Kidney glomerular epithelial cell (primary cell): ENCODE measurements at regions not wholly inside any gene's neighbourhood (a gene's known extent, or its start where the extent isn't known, plus 50 kb on each side); places are given as distances from the start of the nearest gene placed in this dataset.
"Not testable (repeated sequence)": the region's sequence is repeated elsewhere in the genome, so short reads cannot be mapped to it uniquely, and the experiment has no call there.

Experiments
- DNase-seq: peaks from one replicate; lab custom pipeline; 2025; lab: John Stamatoyannopoulos, UW

- no peak for DNase-seq
These were observed 574.3 kb downstream of the COL12A1 start for GRCh38 chr6:74631564-74631963.

- no peak for DNase-seq
These were observed 579.6 kb downstream of the COL12A1 start for GRCh38 chr6:74626288-74626687.

- DNase-seq = no peak
These were observed 582.8 kb downstream of the COL12A1 start for GRCh38 chr6:74623027-74623426.

DNA sequence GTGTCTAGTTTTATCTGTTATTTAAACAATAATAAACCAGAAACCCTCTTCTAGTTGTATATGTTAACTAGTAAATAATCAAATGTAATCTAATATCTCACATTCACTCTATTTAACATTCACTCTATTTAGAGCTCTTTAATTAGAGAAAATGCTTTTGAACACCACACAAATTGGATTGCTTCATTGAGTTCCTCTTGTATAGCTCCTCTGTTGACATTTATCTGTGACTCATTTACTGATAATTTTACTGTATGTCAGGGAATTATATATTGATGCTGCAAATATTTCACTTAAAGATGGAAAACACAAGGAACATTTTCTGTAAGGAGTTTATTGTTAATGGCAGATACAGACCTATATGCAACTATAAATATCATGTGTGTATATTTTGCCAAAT is 594.6 kb downstream of the COL12A1 start:
- no peak for DNase-seq

DNA sequence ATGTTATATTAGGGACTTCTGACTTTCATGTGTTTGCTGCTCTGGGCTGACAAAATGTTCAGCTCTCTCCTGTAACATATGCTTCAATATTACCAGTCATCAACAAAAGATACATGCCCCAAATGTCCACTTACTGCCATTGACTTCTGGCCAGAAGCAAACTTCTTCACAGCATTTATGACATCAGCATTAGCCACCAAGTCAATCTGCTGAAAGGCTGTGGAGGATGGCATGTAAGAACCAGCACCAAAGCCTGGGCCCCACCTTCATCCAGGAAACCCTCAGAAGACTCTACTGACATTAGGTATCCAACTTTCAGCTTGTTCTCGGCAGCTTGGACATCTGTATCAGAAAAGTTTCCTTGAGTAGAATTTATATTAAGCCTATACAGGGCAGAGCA is 595.5 kb downstream of the COL12A1 start:
- no peak for DNase-seq

DNA sequence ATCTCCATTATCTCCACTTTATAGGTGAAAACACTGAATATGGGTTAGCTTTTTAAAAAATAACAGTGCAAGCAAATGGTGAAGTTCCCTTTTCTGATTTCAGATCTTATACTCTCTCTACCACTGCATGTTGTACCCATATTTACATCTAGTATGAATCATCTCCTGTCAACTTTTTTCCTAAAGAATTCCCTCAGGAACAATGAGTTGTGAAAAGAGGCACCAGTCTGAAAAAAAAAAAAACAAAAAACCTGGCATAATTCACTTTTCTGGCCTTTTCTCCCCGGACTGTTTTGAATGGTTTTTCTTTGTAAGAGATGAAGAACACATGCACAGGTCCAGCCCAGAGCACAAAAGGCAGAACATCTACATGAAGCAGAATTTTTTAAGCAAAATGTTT is 596.0 kb downstream of the COL12A1 start:
- no peak for DNase-seq

GRCh38 chr6:74607934-74608333 is 597.9 kb downstream of the COL12A1 start:
- DNase-seq = no peak

DNA sequence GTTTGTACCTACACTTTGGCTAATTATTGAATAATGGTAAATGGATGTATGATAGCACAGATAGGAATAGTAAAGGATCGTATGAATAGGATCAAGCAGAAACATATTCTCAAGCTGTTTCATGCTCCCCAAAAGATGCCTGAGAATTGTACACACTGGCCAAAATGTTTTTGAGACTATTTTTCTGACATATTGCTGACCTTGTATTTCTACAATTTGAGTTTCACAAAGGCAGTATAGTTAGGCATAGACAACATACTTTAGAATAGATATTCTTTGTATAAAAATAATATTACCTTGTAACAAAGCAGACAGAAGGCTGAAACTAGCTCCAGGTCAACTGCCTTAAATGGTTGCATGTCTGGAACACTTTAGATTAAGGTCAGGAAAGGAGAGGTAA is 598.4 kb downstream of the COL12A1 start:
- no peak for DNase-seq

GRCh38 chr6:74606582-74607071 is 599.2 kb downstream of the COL12A1 start:
- peak; percentile 77 for DNase-seq

DNA sequence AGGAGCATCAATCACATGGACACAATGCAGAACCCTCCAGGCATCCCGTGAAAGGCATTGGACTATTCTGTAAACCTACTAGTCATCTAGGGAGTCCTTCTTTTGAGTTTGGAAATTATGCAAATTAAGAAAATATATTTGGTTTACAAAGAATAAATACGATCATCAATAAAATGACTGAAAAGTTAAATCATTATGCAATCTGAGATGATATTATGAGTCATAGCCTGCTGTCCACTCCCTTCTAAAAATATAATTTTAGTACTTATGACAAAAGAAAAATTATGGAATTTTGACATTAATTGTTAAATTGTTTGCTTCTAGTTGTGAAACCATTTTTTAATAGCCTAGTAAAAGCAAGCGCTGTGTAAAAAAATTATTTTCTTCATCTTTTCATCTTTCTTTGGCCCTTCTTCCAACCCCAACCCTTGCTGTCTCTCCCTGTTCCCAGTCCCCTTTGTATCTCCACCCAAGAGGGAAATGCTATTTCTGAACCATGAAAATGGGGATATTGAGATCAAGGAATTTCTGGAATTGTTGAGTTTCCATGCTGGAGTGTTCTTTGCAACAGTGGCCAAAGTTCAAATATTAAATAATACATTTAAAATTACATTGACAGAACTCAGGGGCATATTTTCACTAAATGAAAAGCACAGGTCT is 599.8 kb downstream of the COL12A1 start:
- no peak for DNase-seq

GRCh38 chr6:74604279-74604678 is 601.6 kb downstream of the COL12A1 start:
- DNase-seq = no peak

DNA sequence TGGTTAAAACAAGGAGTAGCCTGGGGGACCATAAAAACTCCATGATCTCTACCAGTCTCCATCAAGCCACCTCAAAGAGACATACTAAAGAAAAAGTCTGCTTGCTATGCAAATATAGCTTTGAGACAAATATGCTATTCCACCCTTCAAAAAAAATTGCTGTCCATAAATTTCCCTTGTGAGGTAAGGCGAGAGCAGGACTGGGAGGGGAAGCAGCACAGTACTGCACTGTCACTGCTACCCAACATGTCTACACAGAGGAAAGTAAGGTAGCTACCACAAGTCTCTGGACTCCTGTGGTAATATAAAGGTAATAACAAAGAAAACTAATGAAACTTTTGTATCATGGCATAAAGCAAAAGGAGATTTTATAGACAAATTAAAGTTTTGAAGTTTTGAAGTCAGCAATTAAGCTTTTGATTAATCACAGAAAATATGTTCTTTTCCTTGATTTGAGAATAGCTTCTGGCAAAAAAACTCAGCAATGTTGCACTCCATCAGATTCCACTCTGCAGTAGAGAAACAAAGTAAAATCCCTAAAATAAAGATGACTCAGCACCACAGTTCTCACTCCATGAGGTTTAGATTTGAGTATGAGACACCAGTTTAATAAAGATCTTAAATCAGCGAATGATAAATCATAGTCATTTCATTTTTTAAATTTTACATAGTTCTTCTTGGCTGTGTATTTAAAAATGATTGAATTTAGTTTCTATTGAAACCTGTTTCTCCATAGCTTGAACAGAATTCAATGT is 602.4 kb downstream of the COL12A1 start:
- no peak for DNase-seq

- no peak for DNase-seq
These were observed 603.6 kb downstream of the COL12A1 start for GRCh38 chr6:74602206-74602605.

DNA sequence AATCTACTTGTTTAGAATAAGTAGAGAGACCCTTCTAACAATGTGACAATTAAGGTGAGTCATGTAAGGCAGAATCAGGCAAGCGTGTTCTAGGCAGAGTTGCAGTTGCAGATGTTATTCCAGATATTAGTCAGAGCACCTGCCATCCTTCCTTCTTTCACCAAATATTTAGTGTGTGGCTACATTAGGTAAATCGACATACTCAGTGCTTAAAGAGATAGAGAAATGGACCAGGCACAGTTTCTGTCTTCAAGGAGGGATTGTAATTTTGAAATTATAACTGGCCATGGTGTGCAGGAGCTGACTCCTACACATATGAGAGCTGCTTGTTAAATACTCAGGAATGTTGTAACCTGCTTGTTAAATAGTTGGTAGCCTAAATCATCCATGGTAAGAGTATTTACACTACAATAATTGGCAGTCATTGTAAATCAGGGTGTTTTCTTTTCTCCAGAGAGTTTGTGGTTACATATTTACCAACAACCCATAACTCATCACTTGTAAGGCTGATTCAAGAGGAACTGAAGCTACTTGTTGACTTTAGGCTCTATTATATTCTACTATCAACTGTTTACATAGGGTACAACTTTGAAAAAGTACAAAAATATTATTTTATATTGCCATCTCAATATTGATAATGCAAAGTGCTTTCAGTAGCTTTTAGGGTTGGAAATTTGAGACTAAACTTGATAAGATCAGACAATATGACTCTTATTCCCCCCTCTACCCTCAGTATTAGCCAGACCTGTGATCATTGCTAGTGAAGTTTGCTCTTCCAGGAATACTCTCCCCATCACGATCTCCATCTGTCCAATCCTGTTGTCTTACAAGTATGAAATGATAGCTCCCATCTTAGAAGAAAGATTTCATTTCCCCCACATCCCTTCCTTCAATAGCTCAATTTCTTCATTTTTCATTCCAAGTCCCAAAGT is 607.1 kb downstream of the COL12A1 start:
- DNase-seq = peak; percentile 82

- DNase-seq = no peak
These were observed 608.0 kb downstream of the COL12A1 start for GRCh38 chr6:74597840-74598239.

GRCh38 chr6:74597266-74597665 is 608.6 kb downstream of the COL12A1 start:
- no peak for DNase-seq

GRCh38 chr6:74596588-74596987 is 609.3 kb downstream of the COL12A1 start:
- DNase-seq = no peak

DNA sequence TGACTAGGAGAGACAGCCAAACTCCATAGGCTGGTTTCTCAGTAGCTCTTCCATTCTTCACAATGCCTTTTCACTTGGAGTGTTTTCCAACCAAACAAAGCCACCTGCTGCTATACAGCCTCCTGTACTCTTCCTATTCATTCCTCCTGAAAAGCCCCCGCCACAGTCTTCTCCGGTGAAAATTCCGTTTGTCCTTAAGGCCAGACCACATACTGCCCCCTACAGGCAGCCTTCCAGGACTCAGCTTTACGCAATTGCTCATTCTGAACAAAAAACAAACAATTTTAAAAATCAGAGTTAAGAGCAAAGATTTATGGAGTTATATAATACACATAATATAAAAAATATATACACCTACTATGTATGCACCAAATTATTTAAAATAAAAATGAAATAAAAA is 611.5 kb downstream of the COL12A1 start:
- not testable (repeated sequence) for DNase-seq

DNA sequence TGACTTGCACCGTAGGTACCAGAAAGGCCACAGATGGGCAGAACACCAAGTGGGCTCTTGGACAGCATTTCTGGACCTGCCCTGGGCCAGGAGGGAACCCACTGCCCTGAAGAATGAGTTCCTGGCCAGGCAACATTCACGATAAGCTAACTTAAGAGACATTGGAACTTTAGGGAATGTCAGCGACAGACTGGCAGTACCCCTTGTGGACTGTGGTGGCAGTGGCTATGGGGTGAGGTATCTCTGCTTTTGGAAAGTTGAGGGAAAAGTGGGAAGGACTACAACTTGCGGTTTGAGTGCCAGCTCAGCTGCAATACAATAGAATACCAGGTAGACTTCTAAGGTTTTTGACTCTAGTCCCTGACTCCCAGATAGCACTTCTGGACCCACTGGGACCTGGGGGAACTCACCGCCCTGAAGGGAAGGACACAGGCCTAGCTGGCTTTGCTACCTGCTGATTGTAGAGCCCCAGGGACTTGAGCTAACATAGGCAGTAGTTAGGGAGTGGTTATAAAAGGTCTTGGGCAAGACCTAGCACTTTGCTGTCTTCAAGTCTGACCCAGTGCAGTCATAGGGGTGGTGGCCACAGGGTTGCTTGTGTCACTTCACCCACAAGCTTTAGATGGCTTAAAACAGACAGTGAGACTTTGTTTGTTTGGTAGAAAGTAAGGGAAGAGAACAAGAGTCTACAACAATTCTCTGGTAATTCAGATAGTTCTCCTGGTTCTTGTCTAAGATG is 617.6 kb downstream of the COL12A1 start:
- DNase-seq = no peak

DNA sequence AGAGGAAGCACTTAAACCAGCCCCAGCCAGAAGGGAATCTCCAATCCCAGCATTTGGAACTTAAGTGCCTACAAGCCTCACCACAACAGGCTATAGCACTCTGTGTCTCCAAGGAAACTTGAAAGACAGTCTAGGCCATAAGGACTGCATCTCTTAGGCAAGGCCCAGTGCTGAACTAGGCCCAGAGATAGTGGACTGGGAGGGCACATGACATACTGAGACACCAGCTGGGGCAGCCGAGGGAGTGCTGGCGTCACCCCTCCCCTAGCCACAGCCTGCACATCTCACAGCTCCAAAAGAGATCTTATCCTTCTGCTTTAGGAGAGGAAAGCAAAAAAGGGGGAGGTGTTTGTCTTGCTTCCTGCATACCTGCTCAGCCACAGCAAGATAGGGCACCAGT is 618.5 kb downstream of the COL12A1 start:
- no peak for DNase-seq

DNA sequence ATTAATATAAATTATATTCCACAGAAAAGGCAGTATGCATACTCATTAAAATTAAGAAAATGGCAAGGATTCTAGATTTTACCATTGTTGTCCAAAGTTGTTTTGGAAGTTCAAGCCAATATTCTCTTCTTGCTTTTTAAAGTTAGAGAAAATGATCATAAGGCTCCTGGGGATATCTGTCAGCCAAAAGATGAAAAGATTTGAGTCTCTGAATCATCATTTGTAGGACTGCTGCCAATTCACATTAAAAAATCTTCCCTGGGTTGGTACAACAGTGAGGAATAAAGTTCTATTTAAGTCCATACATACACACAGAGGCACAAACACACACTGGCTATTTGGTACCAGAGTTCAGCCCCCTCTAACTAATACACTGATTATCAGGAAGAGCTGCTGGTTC is 620.1 kb downstream of the COL12A1 start:
- DNase-seq = no peak

DNA sequence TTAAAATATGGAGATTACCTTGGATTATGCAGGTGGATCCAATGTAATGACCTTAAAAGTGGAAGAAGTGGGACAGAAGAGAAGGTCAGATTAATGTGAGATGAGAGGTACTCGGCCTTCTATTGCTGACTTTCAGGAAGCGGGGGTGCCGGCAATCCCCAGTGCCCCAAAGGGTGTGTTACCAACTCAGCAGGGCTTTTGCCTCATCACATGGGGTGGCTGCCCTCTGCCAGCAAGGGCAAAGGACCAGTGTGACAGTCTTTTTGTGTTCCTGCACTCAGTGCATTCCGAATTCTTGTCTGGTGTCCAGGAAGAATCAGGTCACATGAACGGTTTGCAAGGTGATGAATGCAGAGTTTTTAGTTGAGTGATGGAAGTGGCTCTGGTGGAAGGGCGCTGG is 624.2 kb downstream of the COL12A1 start:
- no peak for DNase-seq
